ENCODE measurements at regions not wholly inside any gene's neighbourhood (a gene's known extent, or its start where the extent isn't known, plus 50 kb on each side); places are given as distances from the start of the nearest gene placed in this dataset.

- H4K8ac ChIP-seq (ENCODE audit: extremely low read depth, insufficient read depth, low read length): no peak overlapping the region
- WGBS, 2 experiments (ENCODE audit: extremely low coverage in 1 of 2, insufficient coverage in 1 of 2, insufficient read length in 1 of 2, insufficient replicate concordance in 2 of 2, low coverage in 1 of 2, low lambda C conversion rate in 2 of 2, missing lambda C conversion rate in 1 of 2): 86% methylated on average over 3 of the region's 3 CpGs; no CpG with 5 or more reads in 1 of the 2 experiments
- H4K20me1 ChIP-seq (replicated peaks in 1 of 2; ENCODE audit: control insufficient read depth in 1 of 2, insufficient read depth in 2 of 2, low read length in 2 of 2): no peaks in the 10 kb centered on the region
- H4K91ac ChIP-seq (replicated peaks; ENCODE audit: insufficient read length, low read length): no peak overlapping the region
- DNase-seq (ENCODE audit: low read depth in 1 of 2, low spot score in 2 of 2) (no peak), FAIRE-seq (no peak)
- no peak overlapping the region for H3K9ac ChIP-seq (replicated peaks in 1 of 4; ENCODE audit: extremely low read depth in 1 of 4, low read depth in 3 of 4, low read length in 3 of 4)
- no peak for TF ChIP-seq ZNF274 (IDR thresholded peaks at IDR 0.05; ENCODE audit: borderline replicate concordance, extremely low read depth, low read length)
- TF ChIP-seq RBBP5 (IDR thresholded peaks at IDR 0.05; ENCODE audit: borderline replicate concordance, low read depth, low read length): no peak
- TF ChIP-seq BRCA1 (IDR thresholded peaks at IDR 0.05; ENCODE audit: low read depth, low read length): no peak
- no peak overlapping the region for H4K5ac ChIP-seq (ENCODE audit: insufficient read length, low read depth, low read length)
- H2BK20ac ChIP-seq (ENCODE audit: low read length): no peak overlapping the region
- H3K56ac ChIP-seq (replicated peaks; ENCODE audit: insufficient read length, low read depth, low read length): no peak overlapping the region
- no peaks in the 10 kb centered on the region for H3K79me1 ChIP-seq (ENCODE audit: low read depth, low read length)
- no peaks in the 10 kb centered on the region for H3K27me3 ChIP-seq (replicated peaks in 1 of 4; ENCODE audit: control insufficient read depth in 3 of 4, extremely low read depth in 1 of 4, insufficient read depth in 3 of 4, low read length in 3 of 4)
- H3K4me2 ChIP-seq (ENCODE audit: insufficient read depth in 1 of 2, low read depth in 2 of 2, low read length in 2 of 2): no peak overlapping the region
- no peak overlapping the region for H3K4me3 ChIP-seq (ENCODE audit: extremely low read depth in 1 of 4, insufficient read depth in 2 of 4, low read depth in 3 of 4, low read length in 4 of 4)
- no peak overlapping the region for H3K18ac ChIP-seq (ENCODE audit: extremely low read depth, low read length)
- no peak overlapping the region for H2BK5ac ChIP-seq (ENCODE audit: low read depth, low read length)
- no peak overlapping the region for H3K23ac ChIP-seq (ENCODE audit: insufficient read length)
- H3K79me2 ChIP-seq (ENCODE audit: control insufficient read depth in 1 of 2, insufficient read depth in 2 of 2, low read length in 2 of 2): no peaks in the 10 kb centered on the region
- H3K9me3 ChIP-seq (ENCODE audit: insufficient read depth in 2 of 2, low read depth in 1 of 2, low read length in 1 of 2): no peaks in the 10 kb centered on the region
- no peak overlapping the region for H2BK15ac ChIP-seq (ENCODE audit: low read length)
- H3K14ac ChIP-seq (ENCODE audit: insufficient read length): no peak overlapping the region
- H3K4ac ChIP-seq (replicated peaks; ENCODE audit: insufficient read length, low read depth, low read length): no peak overlapping the region
- no peaks in the 10 kb centered on the region for H3K23me2 ChIP-seq (ENCODE audit: low read depth, low read length)
- H3K36me3 ChIP-seq (ENCODE audit: control insufficient read depth in 2 of 4, insufficient read depth in 4 of 4, low read length in 3 of 4): no peaks in the 10 kb centered on the region
- no peak overlapping the region for H2BK120ac ChIP-seq (replicated peaks; ENCODE audit: low read depth, low read length)
- POLR2A ChIA-PET (ENCODE audit: partially characterized antibody): no interaction called here
- CTCF ChIA-PET (ENCODE audit: partially characterized antibody): interaction anchor here (0.8 to 1.3 kb wide), 2 partner anchors 116 to 435 kb away, joined by 3 read pairs; no protein-coding TSS in a partner anchor
- no peaks in the 10 kb centered on the region for H3K4me1 ChIP-seq (replicated peaks in 1 of 4; ENCODE audit: control insufficient read depth in 3 of 4, insufficient read depth in 4 of 4, low read length in 3 of 4)
- H3K27ac ChIP-seq (ENCODE audit: low read depth, low read length): no peak overlapping the region
- no peak overlapping the region for H2AFZ ChIP-seq (ENCODE audit: low read length)
- H2BK12ac ChIP-seq (ENCODE audit: low read depth, low read length): no peak overlapping the region
- no peak overlapping the region for H2AK5ac ChIP-seq (ENCODE audit: low read depth, low read length)
These were observed 1931.0 kb upstream of the CDH6 start for GRCh38 chr5:29262339-29263123.

All from H1 (cell line).